Endothelial cell of umbilical vein (primary cell): ENCODE measurements at regions not wholly inside any gene's neighbourhood (a gene's known extent, or its start where the extent isn't known, plus 50 kb on each side); places are given as distances from the start of the nearest gene placed in this dataset.

ENCODE experiments used
- BruUV-seq: library from RNA; stranded (reverse); fragments of 400-500 nt; replicated peaks from 2 replicates; lab custom pipeline; 2021; lab: Mats Ljungman, UMichigan
- CTCF ChIA-PET: fragments of 300-600, 350-600 bp; sonication (Branson Sonifier 250); formaldehyde crosslinking; loops from one replicate; lab custom pipeline; 2021; ENCODE audit warnings: antibody characterized with exemption, inconsistent platforms; lab: Charles Lee
- POLR2A ChIA-PET: fragments of 300-600, 350-600 bp; sonication (Branson Sonifier 250); formaldehyde crosslinking; loops from one replicate; lab custom pipeline; 2021; ENCODE audit warnings: antibody characterized with exemption, inconsistent platforms; lab: Charles Lee
- DNase-seq: peaks from one replicate; pipeline ENCODE4 v3.0.0-alpha.2; 2011; ENCODE audit warnings: low read depth, low spot score
- FAIRE-seq: peaks from 2 replicates; lab custom pipeline; 2011; peaks lifted over from hg19 to GRCh38; lab: Jason Lieb, UNC
- H2AFZ ChIP-seq: 2 replicates; pipeline ENCODE4 v1.6.0; 2012; ENCODE audit warnings: low read depth, low read length, control low read depth, inconsistent platforms
- H3K27ac ChIP-seq: 2 replicates; pipeline ENCODE4 v1.5.1; 2011; ENCODE audit warnings: low read depth, mild to moderate bottlenecking, control low read depth, low read length, moderate library complexity; ENCODE audit not compliant: insufficient read depth
- H3K27me3 ChIP-seq, 2 experiments: 2 replicates each; pipeline versions ENCODE4 v1.6.0 to v1.6.1; 2011; ENCODE audit warnings: low read length in 2 of 2, mixed read lengths in 1 of 2; ENCODE audit not compliant: control insufficient read depth in 2 of 2, insufficient read depth in 2 of 2
- H3K36me3 ChIP-seq, 2 experiments: 2 replicates in 1 of 2; 3 replicates in 1 of 2; pipeline ENCODE4 v1.5.1; 2011; ENCODE audit warnings: low read length in 2 of 2, mild to moderate bottlenecking in 1 of 2, moderate library complexity in 1 of 2; ENCODE audit not compliant: control insufficient read depth in 2 of 2, insufficient read depth in 2 of 2; ENCODE audit errors: extremely low read depth in 1 of 2
- H3K4me1 ChIP-seq: 3 replicates; pipeline ENCODE4 v1.5.1; 2011; ENCODE audit warnings: mild to moderate bottlenecking, low read length; ENCODE audit not compliant: control insufficient read depth, insufficient read depth; ENCODE audit errors: extremely low read depth
- H3K4me2 ChIP-seq: 2 replicates; pipeline ENCODE4 v1.6.1; 2011; ENCODE audit warnings: low read length, control low read depth, mixed read lengths; ENCODE audit not compliant: insufficient read depth
- H3K4me3 ChIP-seq, 3 experiments: fragments of 200-600 bp in 1 of 3; sonication (generic), shearing (Covaris generic) in 1 of 3; replicated peaks in 1 of 3; 2 replicates each; pipeline ENCODE4 v1.5.1; 2011 to 2016; ENCODE audit warnings: control low read depth in 3 of 3, low read length in 3 of 3, mild to moderate bottlenecking in 2 of 3, inconsistent platforms in 1 of 3, low read depth in 1 of 3, moderate library complexity in 1 of 3; ENCODE audit not compliant: insufficient read depth in 1 of 3
- H3K79me2 ChIP-seq: 2 replicates; pipeline ENCODE4 v1.6.0; 2012; ENCODE audit warnings: low read length, inconsistent platforms; ENCODE audit not compliant: control insufficient read depth, insufficient read depth
- H3K9ac ChIP-seq: replicated peaks from 2 replicates; pipeline ENCODE3; 2011; ENCODE audit warnings: low read length, control low read depth; ENCODE audit not compliant: insufficient read depth; ENCODE audit errors: extremely low read depth
- H3K9me1 ChIP-seq: replicated peaks from 3 replicates; pipeline ENCODE4 v1.6.0; 2011; ENCODE audit warnings: mild to moderate bottlenecking, low read length; ENCODE audit not compliant: control insufficient read depth, insufficient read depth; ENCODE audit errors: extremely low read depth
- H3K9me3 ChIP-seq: replicated peaks from 2 replicates; pipeline ENCODE4 v1.5.1; 2012; ENCODE audit warnings: low read length, inconsistent platforms; ENCODE audit not compliant: control insufficient read depth, insufficient read depth
- H4K20me1 ChIP-seq: replicated peaks from 2 replicates; pipeline ENCODE3; 2011; ENCODE audit warnings: mild to moderate bottlenecking, low read length; ENCODE audit not compliant: control insufficient read depth, insufficient read depth; ENCODE audit errors: extremely low read depth
- EZH2 ChIP-seq: IDR thresholded peaks from 2 replicates; pipeline ENCODE4 v1.6.1; 2012; ENCODE audit warnings: borderline replicate concordance, low read depth, mild to moderate bottlenecking, moderate library complexity, low read length, inconsistent platforms; ENCODE audit not compliant: severe bottlenecking
- FOS ChIP-seq: IDR thresholded peaks from 2 replicates; pipeline ENCODE4 v1.6.1; 2011; ENCODE audit warnings: mild to moderate bottlenecking, low read length, moderate library complexity, borderline replicate concordance; ENCODE audit not compliant: insufficient read depth
- GATA2 ChIP-seq: IDR thresholded peaks from 2 replicates; pipeline ENCODE4 v1.7.0; 2011; ENCODE audit warnings: low read depth, mild to moderate bottlenecking, moderate library complexity, mixed read lengths, low read length; ENCODE audit not compliant: insufficient read length, insufficient read depth
- JUN ChIP-seq: IDR thresholded peaks from 2 replicates; pipeline ENCODE4 v1.6.1; 2011; ENCODE audit warnings: borderline replicate concordance, low read depth; ENCODE audit not compliant: insufficient read length, insufficient read depth
- MAX ChIP-seq: IDR thresholded peaks from 2 replicates; pipeline ENCODE4 v1.6.1; 2011; ENCODE audit not compliant: insufficient read depth, insufficient read length
- MYC ChIP-seq: IDR thresholded peaks from one replicate; pipeline ENCODE4 v1.6.1; 2011; ENCODE audit warnings: mild to moderate bottlenecking, low read depth, low read length
- POLR2A ChIP-seq: IDR thresholded peaks from 2 replicates; pipeline ENCODE4 v1.6.1; 2012; ENCODE audit warnings: low read depth, mild to moderate bottlenecking, control low read depth, low read length
- POLR2AphosphoS5 ChIP-seq: IDR thresholded peaks from 2 replicates; pipeline ENCODE4 v1.6.1; 2012; ENCODE audit warnings: low read depth, mild to moderate bottlenecking, control low read depth, low read length, moderate library complexity; ENCODE audit not compliant: insufficient read depth
- dilution Hi-C: fragments of 300-500 bp; cut with MboI; formaldehyde crosslinking; loops from one replicate; pipeline ENCODE4 v1.15.0; 2019; ENCODE audit warnings: low sequenced_read_pairs; ENCODE audit not compliant: extremely low pct_ligation_motif_present
- intact Hi-C: fragments of 100-400 bp; cut with micrococcal nuclease; formaldehyde crosslinking; loops from one replicate; pipeline ENCODE4 v1.10.0; 2022
- TF ChIP-seq, protein P1 (sequence below), 2 donors: IDR thresholded peaks; 1 replicate in 1 of 2; 2 replicates in 1 of 2; pipeline ENCODE4 v1.5.1; 2011; ENCODE audit warnings: low read length in 2 of 2, mild to moderate bottlenecking in 2 of 2, moderate library complexity in 2 of 2, control low read depth in 1 of 2, inconsistent platforms in 1 of 2, low read depth in 1 of 2; ENCODE audit not compliant: insufficient read depth in 1 of 2; ENCODE audit errors: extremely low read depth in 1 of 2

DNA sequence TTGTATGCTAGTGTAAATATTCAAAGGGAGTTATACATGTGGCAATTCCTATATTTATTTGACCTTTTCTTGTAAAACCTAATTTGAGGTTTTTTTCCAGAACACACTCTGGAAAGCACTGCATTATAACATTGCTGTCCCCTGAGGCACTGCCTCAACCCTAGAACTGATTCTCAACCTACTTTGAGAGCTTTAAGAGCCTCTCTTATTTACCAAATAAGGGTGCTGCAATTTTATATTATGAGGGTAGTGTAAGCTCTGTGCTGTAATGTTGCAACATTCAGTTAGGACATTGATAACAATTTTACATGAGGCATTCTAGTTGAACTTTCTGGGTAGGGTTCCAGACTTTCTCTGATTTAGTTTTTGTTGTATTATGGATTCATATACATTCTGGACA is 302.2 kb upstream of the DEPDC1 start:
- POLR2A ChIA-PET, result no interaction called here
- Histone ChIP-seq H3K27me3 (no peaks in the 10 kb centered on the region), H3K9ac (no peak overlapping the region), H3K9me3 (no peaks in the 10 kb centered on the region), H3K9me1 (no peaks in the 10 kb centered on the region), H3K4me1 (no peaks in the 10 kb centered on the region), H3K4me3 (no peak overlapping the region), H3K36me3 (no peaks in the 10 kb centered on the region), H3K4me2 (no peak overlapping the region), H3K27ac (no peak overlapping the region), H3K79me2 (no peaks in the 10 kb centered on the region), H4K20me1 (no peaks in the 10 kb centered on the region), H2AFZ (no peak overlapping the region)
- TF ChIP-seq FOS, result no peak
- no peak for TF ChIP-seq JUN
- no peak for TF ChIP-seq MAX
- no peak for TF ChIP-seq MYC
- TF ChIP-seq POLR2AphosphoS5, result no peak
- TF ChIP-seq GATA2, result no peak
- TF ChIP-seq EZH2, result no peak
- no peak for TF ChIP-seq POLR2A
- TF ChIP-seq, protein P1, sequence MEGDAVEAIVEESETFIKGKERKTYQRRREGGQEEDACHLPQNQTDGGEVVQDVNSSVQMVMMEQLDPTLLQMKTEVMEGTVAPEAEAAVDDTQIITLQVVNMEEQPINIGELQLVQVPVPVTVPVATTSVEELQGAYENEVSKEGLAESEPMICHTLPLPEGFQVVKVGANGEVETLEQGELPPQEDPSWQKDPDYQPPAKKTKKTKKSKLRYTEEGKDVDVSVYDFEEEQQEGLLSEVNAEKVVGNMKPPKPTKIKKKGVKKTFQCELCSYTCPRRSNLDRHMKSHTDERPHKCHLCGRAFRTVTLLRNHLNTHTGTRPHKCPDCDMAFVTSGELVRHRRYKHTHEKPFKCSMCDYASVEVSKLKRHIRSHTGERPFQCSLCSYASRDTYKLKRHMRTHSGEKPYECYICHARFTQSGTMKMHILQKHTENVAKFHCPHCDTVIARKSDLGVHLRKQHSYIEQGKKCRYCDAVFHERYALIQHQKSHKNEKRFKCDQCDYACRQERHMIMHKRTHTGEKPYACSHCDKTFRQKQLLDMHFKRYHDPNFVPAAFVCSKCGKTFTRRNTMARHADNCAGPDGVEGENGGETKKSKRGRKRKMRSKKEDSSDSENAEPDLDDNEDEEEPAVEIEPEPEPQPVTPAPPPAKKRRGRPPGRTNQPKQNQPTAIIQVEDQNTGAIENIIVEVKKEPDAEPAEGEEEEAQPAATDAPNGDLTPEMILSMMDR (IDR thresholded peaks at IDR 0.05; ENCODE audit: extremely low read depth in 1 of 2, insufficient read depth in 1 of 2, low read depth in 1 of 2, low read length in 2 of 2), result no peak
- intact Hi-C loops (no loop called here), dilution Hi-C loops (no loop called here)
- no peak for DNase-seq
- FAIRE-seq, result no peak
- BruUV-seq, result no TSS peak
- CTCF ChIA-PET, result no interaction called here
